Liver (tissue), 7 donors: ENCODE measurements at regions not wholly inside any gene's neighbourhood (a gene's known extent, or its start where the extent isn't known, plus 50 kb on each side); places are given as distances from the start of the nearest gene placed in this dataset.

Source experiments
- DNase-seq: peaks from one replicate; pipeline ENCODE4 v3.0.0-alpha.2; 2017; ENCODE audit warnings: low spot score
- H3K27ac ChIP-seq, 2 donors: one replicate each; pipeline ENCODE4 v1.7.0; 2013; ENCODE audit warnings: inconsistent platforms in 2 of 2, low read length in 2 of 2, control low read depth in 1 of 2, low read depth in 1 of 2, mild to moderate bottlenecking in 1 of 2
- H3K27me3 ChIP-seq, 4 donors: one replicate each; pipeline versions ENCODE4 v1.6.1 to v1.7.0; 2013; ENCODE audit warnings: low read length in 3 of 4, inconsistent platforms in 1 of 4, mild to moderate bottlenecking in 1 of 4, moderate library complexity in 1 of 4; ENCODE audit not compliant: control insufficient read depth in 4 of 4, insufficient read depth in 4 of 4
- H3K36me3 ChIP-seq, 4 donors: one replicate each; pipeline versions ENCODE4 v1.6.1 to v1.7.0; 2013; ENCODE audit warnings: low read length in 3 of 4, mild to moderate bottlenecking in 3 of 4, low read depth in 1 of 4, moderate library complexity in 1 of 4; ENCODE audit not compliant: control insufficient read depth in 4 of 4, insufficient read depth in 3 of 4
- H3K4me1 ChIP-seq, 4 donors: one replicate each; pipeline versions ENCODE4 v1.6.1 to v1.7.0; 2013; ENCODE audit warnings: low read length in 3 of 4, mild to moderate bottlenecking in 3 of 4, moderate library complexity in 1 of 4; ENCODE audit not compliant: control insufficient read depth in 4 of 4, insufficient read depth in 4 of 4
- H3K4me3 ChIP-seq, 3 donors: one replicate each; pipeline versions ENCODE4 v1.6.1 to v1.7.0; 2013; ENCODE audit warnings: low read length in 3 of 3, control low read depth in 1 of 3, low read depth in 1 of 3, mild to moderate bottlenecking in 1 of 3
- H3K9ac ChIP-seq, 2 donors: one replicate each; pipeline ENCODE4 v1.7.0; 2013; ENCODE audit warnings: low read length in 2 of 2, mild to moderate bottlenecking in 2 of 2, moderate library complexity in 2 of 2, control low read depth in 1 of 2, low read depth in 1 of 2
- H3K9me3 ChIP-seq, 4 donors: one replicate each; pipeline versions ENCODE4 v1.6.1 to v1.7.0; 2013; ENCODE audit warnings: low read length in 3 of 4; ENCODE audit not compliant: control insufficient read depth in 4 of 4
- ATF3 ChIP-seq: IDR thresholded peaks from 2 replicates; pipeline ENCODE4 v1.6.1; 2016; ENCODE audit warnings: antibody characterized with exemption
- EGR1 ChIP-seq, 2 donors: IDR thresholded peaks; 2 replicates each; pipeline ENCODE4 v1.6.1; 2016 to 2018; ENCODE audit warnings: antibody characterized with exemption in 2 of 2, low read depth in 2 of 2
- FOXA2 ChIP-seq: IDR thresholded peaks from 2 replicates; pipeline ENCODE4 v1.6.1; 2016; ENCODE audit warnings: antibody characterized with exemption
- GABPA ChIP-seq, 2 donors: IDR thresholded peaks in 1 of 2; conservative IDR thresholded peaks in 1 of 2; 2 replicates each; pipeline ENCODE4 v1.6.1; 2016; ENCODE audit warnings: antibody characterized with exemption in 2 of 2, mild to moderate bottlenecking in 1 of 2, moderate library complexity in 1 of 2
- HNF4G ChIP-seq: IDR thresholded peaks from 2 replicates; pipeline ENCODE4 v1.6.1; 2016; ENCODE audit warnings: antibody characterized with exemption
- JUND ChIP-seq, 2 donors: IDR thresholded peaks; 2 replicates each; pipeline ENCODE4 v1.6.1; 2016; ENCODE audit warnings: antibody characterized with exemption in 2 of 2
- MAX ChIP-seq: IDR thresholded peaks from 2 replicates; pipeline ENCODE4 v1.6.1; 2016; ENCODE audit warnings: antibody characterized with exemption
- NR2F2 ChIP-seq: IDR thresholded peaks from 2 replicates; pipeline ENCODE4 v1.6.1; 2016; ENCODE audit warnings: antibody characterized with exemption
- RAD21 ChIP-seq, 2 donors: IDR thresholded peaks; 2 replicates each; pipeline ENCODE4 v1.6.1; 2016; ENCODE audit warnings: antibody characterized with exemption in 2 of 2, mild to moderate bottlenecking in 2 of 2
- REST ChIP-seq: IDR thresholded peaks from 2 replicates; pipeline ENCODE4 v1.6.1; 2016; ENCODE audit warnings: antibody characterized with exemption, mild to moderate bottlenecking
- RXRA ChIP-seq, 2 donors: IDR thresholded peaks; 2 replicates each; pipeline ENCODE4 v1.6.1; 2017 to 2018; ENCODE audit warnings: antibody characterized with exemption in 2 of 2, mild to moderate bottlenecking in 1 of 2
- SP1 ChIP-seq: IDR thresholded peaks from 2 replicates; pipeline ENCODE4 v1.6.1; 2018; ENCODE audit warnings: antibody characterized with exemption, mild to moderate bottlenecking
- TAF1 ChIP-seq: conservative IDR thresholded peaks from 2 replicates; pipeline ENCODE4 v1.6.1; 2016; ENCODE audit warnings: antibody characterized with exemption, mild to moderate bottlenecking
- YY1 ChIP-seq: IDR thresholded peaks from 2 replicates; pipeline ENCODE4 v1.6.1; 2016; ENCODE audit warnings: antibody characterized with exemption, mild to moderate bottlenecking
- WGBS: extraction: QIAGEN DNeasy Blood & Tissue Kit; methylation state at CpG from one replicate; pipeline ENCODE4 v1.1.7; 2013; 5-methylcytosine and 5-hydroxymethylcytosine counted together
- TF ChIP-seq, protein P1 (sequence below): IDR thresholded peaks from 2 replicates; pipeline ENCODE4 v1.6.1; 2016; ENCODE audit warnings: antibody characterized with exemption
- donor health status: healthy.
- donor health status: healthy.
- donor health status: healthy.
- donor health status: healthy.

DNA sequence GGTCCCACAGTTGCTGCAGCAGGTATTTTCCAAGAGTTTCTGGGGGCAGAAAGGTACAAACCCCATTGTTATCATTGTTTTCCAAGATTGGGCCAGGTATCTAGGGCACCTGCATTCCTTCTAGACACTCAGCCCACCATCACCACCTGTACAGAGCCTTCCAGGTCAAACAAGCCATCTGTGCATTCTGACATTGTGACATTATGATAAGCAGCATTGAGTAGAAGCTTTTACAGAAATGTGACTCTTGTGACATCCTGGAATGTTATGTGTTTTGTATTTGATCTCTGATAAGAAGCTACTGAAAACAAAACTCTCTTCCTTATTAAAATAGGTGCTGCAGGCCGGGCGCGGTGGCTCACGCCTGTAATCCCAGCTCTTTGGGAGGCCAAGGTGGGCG lies 128.1 kb upstream of the CCN2 start (continued):
- TF ChIP-seq EGR1 (IDR thresholded peaks at IDR 0.05; ENCODE audit: low read depth in 2 of 2): no peak
- no peak for TF ChIP-seq YY1

DNA sequence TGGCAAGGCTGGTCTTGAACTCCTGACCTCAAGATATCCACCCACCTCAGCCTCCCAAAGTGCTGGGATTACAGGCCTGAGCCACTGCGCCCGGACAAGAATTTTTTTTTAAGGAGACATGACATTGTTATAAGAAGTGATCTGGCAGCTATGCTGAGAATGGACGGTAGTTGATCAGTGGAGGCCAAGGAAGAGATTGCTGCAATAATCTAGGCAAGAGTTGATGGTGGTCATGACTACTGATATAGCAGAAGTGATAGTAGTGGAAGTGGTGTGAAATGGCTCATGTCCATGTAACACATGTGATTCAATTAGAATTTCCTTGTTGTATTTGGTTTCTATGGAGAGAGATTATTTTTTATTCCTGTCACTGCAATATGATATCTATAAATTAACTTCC lies 125.3 kb upstream of the CCN2 start:
- no peaks in the 10 kb centered on the region for H3K4me1 ChIP-seq
- no peaks in the 10 kb centered on the region for H3K36me3 ChIP-seq
- H3K27ac ChIP-seq: no peak overlapping the region
- TF ChIP-seq ATF3 (no peak), RAD21 (IDR thresholded peaks at IDR 0.05) (no peak), RXRA (IDR thresholded peaks at IDR 0.05) (no peak), YY1 (no peak), REST (no peak), SP1 (no peak), JUND (IDR thresholded peaks at IDR 0.05) (no peak)
- no peak overlapping the region for H3K4me3 ChIP-seq
- DNase-seq: no peak
- no peaks in the 10 kb centered on the region for H3K9me3 ChIP-seq
- WGBS: 97% methylated on average over 3 of the region's 3 CpGs
- H3K9ac ChIP-seq: no peak overlapping the region
- no peaks in the 10 kb centered on the region for H3K27me3 ChIP-seq

DNA sequence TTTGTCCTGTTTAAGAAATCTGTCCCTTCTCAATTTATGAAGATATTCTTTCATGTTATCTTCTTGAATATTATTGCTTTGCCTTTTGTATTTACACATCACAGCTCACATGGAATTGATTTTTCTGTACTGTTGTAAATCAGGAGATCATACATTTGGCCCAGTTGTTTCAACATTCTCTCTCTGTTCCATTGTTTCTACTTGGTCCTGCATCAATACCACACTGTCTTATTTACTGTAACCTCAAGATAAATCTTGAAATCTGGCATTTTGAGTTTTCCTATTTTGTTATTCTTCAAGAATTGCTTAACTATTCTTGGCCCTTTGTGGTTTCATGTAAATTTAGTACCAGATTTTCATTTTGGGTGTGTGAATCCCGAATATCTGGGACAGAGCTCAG lies 121.7 kb upstream of the CCN2 start:
- Histone ChIP-seq H3K9me3 (no peaks in the 10 kb centered on the region), H3K27me3 (no peaks in the 10 kb centered on the region), H3K27ac (no peak overlapping the region), H3K9ac (no peak overlapping the region), H3K36me3 (no peaks in the 10 kb centered on the region), H3K4me3 (no peak overlapping the region), H3K4me1 (no peaks in the 10 kb centered on the region)
- 91% methylated on average over 1 of the region's 1 CpG for WGBS
- no peak for TF ChIP-seq JUND (IDR thresholded peaks at IDR 0.05)
- TF ChIP-seq HNF4G: no peak
- TF ChIP-seq TAF1: no peak
- TF ChIP-seq FOXA2: no peak
- DNase-seq: no peak

- H3K4me1 ChIP-seq: no peaks in the 10 kb centered on the region
- H3K9ac ChIP-seq: no peak overlapping the region
- WGBS: 89% methylated on average over 2 of the region's 2 CpGs
- no peak for DNase-seq
- H3K36me3 ChIP-seq: no peaks in the 10 kb centered on the region
- H3K9me3 ChIP-seq: no peaks in the 10 kb centered on the region
- no peaks in the 10 kb centered on the region for H3K27me3 ChIP-seq
- no peak overlapping the region for H3K27ac ChIP-seq
- TF ChIP-seq YY1 (no peak), MAX (no peak), ATF3 (no peak), RAD21 (IDR thresholded peaks at IDR 0.05) (no peak), FOXA2 (no peak), SP1 (no peak), GABPA (IDR thresholded peaks at IDR 0.05 in 1 of 2, conservative IDR thresholded peaks at IDR 0.05 in 1 of 2) (no peak), NR2F2 (no peak), REST (no peak)
- TF ChIP-seq, protein P1, sequence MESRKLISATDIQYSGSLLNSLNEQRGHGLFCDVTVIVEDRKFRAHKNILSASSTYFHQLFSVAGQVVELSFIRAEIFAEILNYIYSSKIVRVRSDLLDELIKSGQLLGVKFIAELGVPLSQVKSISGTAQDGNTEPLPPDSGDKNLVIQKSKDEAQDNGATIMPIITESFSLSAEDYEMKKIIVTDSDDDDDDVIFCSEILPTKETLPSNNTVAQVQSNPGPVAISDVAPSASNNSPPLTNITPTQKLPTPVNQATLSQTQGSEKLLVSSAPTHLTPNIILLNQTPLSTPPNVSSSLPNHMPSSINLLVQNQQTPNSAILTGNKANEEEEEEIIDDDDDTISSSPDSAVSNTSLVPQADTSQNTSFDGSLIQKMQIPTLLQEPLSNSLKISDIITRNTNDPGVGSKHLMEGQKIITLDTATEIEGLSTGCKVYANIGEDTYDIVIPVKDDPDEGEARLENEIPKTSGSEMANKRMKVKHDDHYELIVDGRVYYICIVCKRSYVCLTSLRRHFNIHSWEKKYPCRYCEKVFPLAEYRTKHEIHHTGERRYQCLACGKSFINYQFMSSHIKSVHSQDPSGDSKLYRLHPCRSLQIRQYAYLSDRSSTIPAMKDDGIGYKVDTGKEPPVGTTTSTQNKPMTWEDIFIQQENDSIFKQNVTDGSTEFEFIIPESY: no peak
- H3K4me3 ChIP-seq: no peak overlapping the region
Observed at GRCh38 chr6:132072271-132072670, 121.1 kb upstream of the CCN2 start.
